GM19238 (cell line): ENCODE measurements at regions not wholly inside any gene's neighbourhood (a gene's known extent, or its start where the extent isn't known, plus 50 kb on each side); places are given as distances from the start of the nearest gene placed in this dataset.
"Not testable (repeated sequence)": the region's sequence is repeated elsewhere in the genome, so short reads cannot be mapped to it uniquely, and the experiment has no call there.

Source experiments
- DNase-seq: peaks from one replicate; pipeline ENCODE4 v3.0.0; 2011; ENCODE audit warnings: low spot score; ENCODE audit not compliant: insufficient read length

- no peak for DNase-seq
Measured at GRCh38 chr13:62375653-62376052, 960.0 kb upstream of the PCDH20 start.

- no peak for DNase-seq
Measured at GRCh38 chr13:62371737-62372136, 956.1 kb upstream of the PCDH20 start.

- DNase-seq = not testable (repeated sequence)
Measured at GRCh38 chr13:62367971-62368370, 952.3 kb upstream of the PCDH20 start.

- DNase-seq = no peak
Measured at GRCh38 chr13:62360609-62361008, 945.0 kb upstream of the PCDH20 start.

GRCh38 chr13:62358646-62358932 is 942.9 kb upstream of the PCDH20 start:
- DNase-seq = no peak

GRCh38 chr13:62357887-62358645 is 942.4 kb upstream of the PCDH20 start:
- no peak for DNase-seq

GRCh38 chr13:62356977-62357376 is 941.3 kb upstream of the PCDH20 start:
- DNase-seq = no peak

GRCh38 chr13:62337109-62337880 is 921.6 kb upstream of the PCDH20 start:
- DNase-seq = no peak

- DNase-seq = no peak
Measured at GRCh38 chr13:62336507-62336906, 920.9 kb upstream of the PCDH20 start.

- no peak for DNase-seq
Measured at GRCh38 chr13:62333466-62333865, 917.8 kb upstream of the PCDH20 start.

GRCh38 chr13:62331384-62331783 is 915.7 kb upstream of the PCDH20 start:
- no peak for DNase-seq

GRCh38 chr13:62327367-62327766 is 911.7 kb upstream of the PCDH20 start:
- DNase-seq = no peak

GRCh38 chr13:62324842-62325241 is 909.2 kb upstream of the PCDH20 start:
- DNase-seq = no peak

GRCh38 chr13:62321895-62322294 is 906.2 kb upstream of the PCDH20 start:
- no peak for DNase-seq

GRCh38 chr13:62321139-62321538 is 905.5 kb upstream of the PCDH20 start:
- no peak for DNase-seq

GRCh38 chr13:62320129-62321108 is 904.8 kb upstream of the PCDH20 start:
- no peak for DNase-seq

GRCh38 chr13:62309904-62310303 is 894.3 kb upstream of the PCDH20 start:
- DNase-seq = no peak

- no peak for DNase-seq
Measured at GRCh38 chr13:62305756-62306155, 890.1 kb upstream of the PCDH20 start.

GRCh38 chr13:62302341-62302740 is 886.7 kb upstream of the PCDH20 start:
- DNase-seq = no peak

- no peak for DNase-seq
Measured at GRCh38 chr13:62299988-62300387, 884.3 kb upstream of the PCDH20 start.

- no peak for DNase-seq
Measured at GRCh38 chr13:62296812-62297211, 881.2 kb upstream of the PCDH20 start.

- DNase-seq = no peak
Measured at GRCh38 chr13:62294244-62294643, 878.6 kb upstream of the PCDH20 start.
